C4-2B (cell line): ENCODE measurements at regions not wholly inside any gene's neighbourhood (a gene's known extent, or its start where the extent isn't known, plus 50 kb on each side); places are given as distances from the start of the nearest gene placed in this dataset.

ENCODE experiments used
- ZFX ChIP-seq: fragments of 450-650 bp; IDR thresholded peaks from 2 replicates; pipeline ENCODE4 v1.6.1; 2017
- TF ChIP-seq, protein P1 (sequence below): fragments of 450-650 bp; conservative IDR thresholded peaks from 2 replicates; pipeline ENCODE4 v1.5.1; 2017; ENCODE audit warnings: mild to moderate bottlenecking

DNA sequence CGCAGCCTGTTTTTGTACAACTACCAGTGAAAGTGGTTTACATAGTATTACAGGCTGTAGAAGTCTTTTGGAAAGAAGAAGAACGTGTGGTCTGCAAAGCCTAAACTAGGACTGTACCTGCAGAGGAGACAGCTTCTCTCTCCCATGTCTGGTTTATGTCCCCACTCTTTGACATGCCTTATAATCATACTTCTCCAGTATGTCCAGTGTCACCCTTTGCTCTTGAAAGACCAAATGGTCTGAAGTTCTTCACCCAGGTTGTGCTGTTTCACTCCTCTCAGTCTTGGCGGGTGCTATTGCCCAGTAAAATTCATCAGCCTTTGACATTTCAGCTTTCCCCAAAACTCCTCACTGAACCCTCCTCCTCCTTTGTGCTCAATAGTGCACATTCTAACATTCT, 676.0 kb upstream of the TENM4 start:
- TF ChIP-seq, protein P1, sequence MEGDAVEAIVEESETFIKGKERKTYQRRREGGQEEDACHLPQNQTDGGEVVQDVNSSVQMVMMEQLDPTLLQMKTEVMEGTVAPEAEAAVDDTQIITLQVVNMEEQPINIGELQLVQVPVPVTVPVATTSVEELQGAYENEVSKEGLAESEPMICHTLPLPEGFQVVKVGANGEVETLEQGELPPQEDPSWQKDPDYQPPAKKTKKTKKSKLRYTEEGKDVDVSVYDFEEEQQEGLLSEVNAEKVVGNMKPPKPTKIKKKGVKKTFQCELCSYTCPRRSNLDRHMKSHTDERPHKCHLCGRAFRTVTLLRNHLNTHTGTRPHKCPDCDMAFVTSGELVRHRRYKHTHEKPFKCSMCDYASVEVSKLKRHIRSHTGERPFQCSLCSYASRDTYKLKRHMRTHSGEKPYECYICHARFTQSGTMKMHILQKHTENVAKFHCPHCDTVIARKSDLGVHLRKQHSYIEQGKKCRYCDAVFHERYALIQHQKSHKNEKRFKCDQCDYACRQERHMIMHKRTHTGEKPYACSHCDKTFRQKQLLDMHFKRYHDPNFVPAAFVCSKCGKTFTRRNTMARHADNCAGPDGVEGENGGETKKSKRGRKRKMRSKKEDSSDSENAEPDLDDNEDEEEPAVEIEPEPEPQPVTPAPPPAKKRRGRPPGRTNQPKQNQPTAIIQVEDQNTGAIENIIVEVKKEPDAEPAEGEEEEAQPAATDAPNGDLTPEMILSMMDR = no peak
- TF ChIP-seq ZFX = no peak
